HG02938 (cell line): ENCODE measurements at regions not wholly inside any gene's neighbourhood (a gene's known extent, or its start where the extent isn't known, plus 50 kb on each side); places are given as distances from the start of the nearest gene placed in this dataset.
"Not testable (repeated sequence)": the region's sequence is repeated elsewhere in the genome, so short reads cannot be mapped to it uniquely, and the experiment has no call there.

Experiments
- ATAC-seq: cut with Tn5 transposase; IDR thresholded peaks from one replicate; pipeline ENCODE4 v1.9.1; 2021; ENCODE audit warnings: mild to moderate bottlenecking, moderate library complexity; ENCODE audit not compliant: unreplicated experiment

DNA sequence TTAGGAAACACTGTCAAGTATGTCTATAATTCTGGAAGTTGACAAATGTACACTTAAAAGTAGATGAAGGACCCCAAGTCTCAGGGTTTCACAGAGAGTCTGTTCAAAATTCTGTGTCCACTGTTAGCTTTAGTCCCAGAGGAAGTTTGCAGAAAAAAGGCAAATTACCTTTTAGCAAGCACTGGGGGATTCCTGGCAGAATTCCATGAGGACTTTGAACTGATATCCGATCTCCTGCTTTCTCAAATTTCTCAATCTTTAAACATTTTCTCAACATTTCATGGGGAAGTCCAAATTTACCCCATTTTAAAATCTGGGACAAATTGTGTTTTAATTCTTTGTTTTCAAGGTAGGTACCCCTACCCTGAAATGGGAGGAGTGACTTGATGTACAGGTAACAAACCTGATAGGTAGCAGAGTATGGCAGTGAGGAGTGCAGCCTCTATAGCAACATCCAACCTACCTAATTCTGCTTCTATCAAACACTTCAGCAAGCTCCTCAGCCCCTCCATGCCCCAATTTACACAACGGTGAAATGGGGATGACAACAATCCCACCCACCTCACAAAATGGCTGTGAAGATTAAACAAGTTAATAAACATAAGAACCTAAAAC, 344.9 kb downstream of the OMA1 start:
- no peak for ATAC-seq

DNA sequence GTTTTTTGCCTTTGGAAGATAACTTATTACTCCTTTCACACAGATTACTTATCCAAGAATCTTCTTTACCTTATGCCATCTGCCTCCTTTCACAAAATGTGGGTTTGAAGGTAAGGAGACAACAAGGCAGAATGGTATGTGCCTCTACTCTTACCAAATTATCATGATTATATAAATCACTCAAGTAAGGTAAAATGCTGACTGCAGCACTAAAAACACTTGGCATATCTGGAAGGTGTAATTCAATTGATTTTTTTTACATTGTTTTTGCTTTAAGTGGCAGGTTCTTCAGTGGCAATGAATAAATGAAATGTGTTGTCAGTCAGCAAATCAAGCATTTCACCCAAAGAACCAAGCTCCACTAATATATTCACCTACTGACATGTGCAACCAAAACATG, 346.1 kb downstream of the OMA1 start:
- no peak for ATAC-seq

DNA sequence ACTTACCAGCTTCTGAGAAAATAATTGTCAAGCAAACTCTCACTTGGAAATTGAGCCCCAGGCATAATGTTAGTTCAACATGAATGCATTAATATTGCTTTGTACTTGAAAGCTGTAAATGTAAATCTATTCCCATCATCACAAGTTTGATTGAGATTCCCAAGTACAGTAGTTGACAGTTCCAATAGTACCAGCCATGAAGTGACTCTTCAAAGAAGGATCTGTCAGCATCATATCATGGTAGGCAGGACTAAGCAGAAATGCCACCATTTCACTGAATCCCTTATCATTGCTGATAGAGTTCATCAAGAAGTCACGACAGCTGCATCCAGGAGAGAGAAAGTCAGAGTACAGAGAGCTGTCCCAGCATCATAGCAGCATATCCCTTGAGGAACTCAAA, 348.7 kb downstream of the OMA1 start:
- no peak for ATAC-seq

DNA sequence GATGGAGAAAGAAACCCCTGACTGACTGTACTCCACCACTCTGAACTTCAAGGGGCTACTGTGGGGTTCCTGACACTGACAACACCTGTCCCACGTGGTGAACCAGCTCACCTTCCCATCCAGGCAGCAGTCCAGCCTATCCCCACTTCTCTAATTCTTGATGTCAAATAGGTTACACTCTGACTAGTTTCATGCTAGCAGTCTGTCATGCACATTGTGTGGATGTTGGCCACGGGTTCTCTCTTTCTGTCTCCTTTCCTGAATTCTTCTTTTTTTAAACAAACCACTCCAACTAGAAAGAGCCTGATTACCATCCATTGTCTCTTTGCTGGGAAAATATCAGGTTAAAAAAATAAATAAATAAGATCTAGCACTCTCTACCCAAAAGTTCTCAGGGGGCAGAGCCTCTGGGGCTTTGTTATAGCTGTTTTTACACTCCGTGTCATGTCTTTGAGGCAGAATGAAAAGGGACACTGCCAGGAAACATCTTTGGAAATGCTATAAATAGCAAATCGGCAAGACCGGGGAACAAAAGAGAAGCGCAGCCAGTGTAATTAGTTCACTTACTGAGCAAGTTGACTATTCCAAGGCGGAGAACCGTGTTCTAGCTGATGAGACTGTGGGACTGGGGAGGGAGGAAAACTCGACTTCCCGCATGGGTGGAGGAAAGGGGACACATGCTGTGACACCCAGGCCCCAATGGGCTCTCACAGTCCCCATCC, 356.1 kb downstream of the OMA1 start:
- no peak for ATAC-seq

DNA sequence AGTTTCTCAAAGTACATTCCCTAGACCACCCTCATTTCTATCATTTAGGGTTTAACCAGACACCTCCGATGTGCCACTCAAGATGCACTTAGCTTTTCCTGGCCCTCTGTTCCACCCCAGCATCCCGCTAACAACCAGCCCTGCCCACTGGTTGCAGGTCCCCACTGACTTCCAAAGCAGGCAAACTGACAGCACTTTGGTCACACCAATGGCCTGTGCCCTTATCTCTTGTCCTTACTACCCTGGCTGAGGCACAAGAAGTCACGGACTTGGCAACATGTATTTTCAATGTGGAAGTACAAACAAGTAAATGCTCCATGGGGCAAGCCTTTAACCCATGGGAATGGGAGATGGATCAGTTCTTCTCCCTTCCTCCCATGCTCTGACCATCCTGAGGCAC, 357.1 kb downstream of the OMA1 start:
- ATAC-seq: no peak

DNA sequence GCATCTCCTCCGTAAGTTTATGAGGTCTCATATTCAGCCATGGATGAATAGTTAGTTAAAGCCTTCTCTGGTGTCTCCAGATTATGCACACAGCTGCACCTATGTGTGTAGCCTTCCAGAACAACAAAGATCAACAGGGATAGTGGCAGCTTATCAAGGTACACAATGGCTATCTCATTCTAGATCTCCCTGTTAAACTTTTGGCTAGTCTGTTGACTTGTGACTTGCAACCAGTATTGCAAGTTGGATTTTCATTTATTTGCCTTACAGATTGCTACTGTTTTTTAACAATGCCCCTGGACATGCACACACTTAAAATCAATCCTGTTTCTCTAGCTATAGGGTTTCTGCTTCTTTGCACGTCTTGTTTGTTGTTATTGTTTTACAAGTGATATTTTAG, 363.2 kb downstream of the OMA1 start:
- no peak for ATAC-seq

DNA sequence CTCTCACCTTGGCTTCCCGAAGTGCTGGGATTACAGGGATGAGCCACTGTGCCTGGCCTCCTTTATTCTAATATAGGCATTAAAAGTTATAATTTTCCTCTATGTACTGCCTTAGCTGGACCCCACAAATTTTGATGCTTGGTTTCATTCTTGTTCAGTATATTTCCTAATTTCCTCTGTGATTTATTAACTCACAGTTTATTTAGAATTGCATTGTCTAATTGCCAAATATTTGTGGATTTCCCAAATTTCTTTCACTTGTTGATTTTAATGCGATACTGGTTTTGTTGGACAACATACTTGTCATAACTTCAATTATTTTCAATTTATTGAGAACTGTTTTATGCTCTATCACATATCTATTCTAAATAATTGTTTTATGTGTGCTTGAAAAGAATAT, 366.0 kb downstream of the OMA1 start:
- ATAC-seq: no peak

DNA sequence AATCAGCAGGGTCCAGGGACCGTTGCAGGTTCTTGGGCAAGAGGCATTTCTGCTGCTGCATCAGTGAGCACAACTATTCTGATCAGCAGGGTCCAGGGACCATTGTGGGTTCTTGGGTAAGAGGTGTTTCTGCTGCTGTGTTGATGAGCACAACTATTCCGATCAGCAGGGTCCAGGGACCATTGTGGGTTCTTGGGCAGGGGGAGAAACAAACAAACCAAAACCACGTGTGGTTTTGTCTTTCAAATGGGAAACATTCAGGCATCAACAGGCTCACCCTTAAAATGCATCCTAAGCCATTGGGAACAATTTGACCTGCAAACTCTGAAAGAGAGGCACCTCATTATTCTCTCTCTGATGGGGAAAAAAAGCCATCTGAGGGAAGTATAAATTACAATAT, 377.4 kb downstream of the OMA1 start:
- not testable (repeated sequence) for ATAC-seq

DNA sequence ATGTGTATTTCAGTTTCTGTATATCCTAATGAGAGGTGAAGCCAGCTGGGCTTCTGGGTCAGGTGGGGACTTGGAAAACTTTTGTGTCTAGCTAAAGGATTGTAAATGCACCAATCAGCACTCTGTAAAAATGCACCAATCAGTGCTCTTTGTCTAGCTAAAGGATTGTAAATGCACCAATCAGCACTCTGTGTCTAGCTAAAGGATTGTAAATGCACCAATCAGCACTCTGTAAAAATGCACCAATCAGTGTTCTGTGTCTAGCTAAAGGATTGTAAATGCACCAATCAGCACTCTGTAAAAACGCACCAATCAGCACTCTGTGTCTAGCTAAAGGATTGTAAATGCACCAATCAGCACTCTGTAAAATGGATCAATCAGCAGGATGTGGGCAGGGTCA, 379.4 kb downstream of the OMA1 start:
- not testable (repeated sequence) for ATAC-seq

DNA sequence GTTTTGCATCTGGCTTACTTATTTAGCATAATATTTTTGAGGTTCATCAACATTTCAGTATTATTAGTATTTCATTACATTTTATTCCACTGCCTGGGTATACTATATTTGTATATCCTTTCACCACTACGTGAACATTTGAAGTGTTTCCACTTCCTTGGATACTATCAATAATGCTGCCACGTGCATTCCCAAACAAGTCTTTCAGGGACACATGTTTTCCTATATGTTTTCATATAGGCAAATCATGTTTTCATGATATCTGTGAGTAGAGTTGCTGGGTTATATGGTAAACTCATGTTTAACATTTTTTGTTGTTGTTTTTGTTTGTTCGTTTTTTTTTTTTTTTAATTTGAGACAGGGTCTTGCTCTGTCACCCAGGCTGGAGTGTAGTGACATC, 380.1 kb downstream of the OMA1 start:
- ATAC-seq: no peak

DNA sequence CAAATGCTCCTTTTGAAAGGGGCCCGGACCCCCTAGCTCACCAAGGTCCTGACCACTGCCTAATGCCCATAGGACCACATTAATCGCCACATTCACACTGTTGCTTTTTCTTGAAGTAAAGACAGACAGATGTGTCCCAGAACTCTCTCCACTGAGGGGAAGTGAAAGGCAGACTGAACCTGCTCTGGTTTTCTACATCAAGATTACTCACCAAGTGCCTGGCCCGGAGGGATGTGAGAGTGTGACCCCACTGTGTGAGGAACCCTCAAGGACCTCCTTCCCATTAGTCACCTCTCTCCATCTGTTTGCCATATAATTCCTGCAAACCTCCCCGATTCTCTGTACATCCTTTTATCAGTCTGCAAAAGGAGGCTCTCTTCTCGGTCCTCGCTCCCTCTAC, 381.5 kb downstream of the OMA1 start:
- no peak for ATAC-seq

DNA sequence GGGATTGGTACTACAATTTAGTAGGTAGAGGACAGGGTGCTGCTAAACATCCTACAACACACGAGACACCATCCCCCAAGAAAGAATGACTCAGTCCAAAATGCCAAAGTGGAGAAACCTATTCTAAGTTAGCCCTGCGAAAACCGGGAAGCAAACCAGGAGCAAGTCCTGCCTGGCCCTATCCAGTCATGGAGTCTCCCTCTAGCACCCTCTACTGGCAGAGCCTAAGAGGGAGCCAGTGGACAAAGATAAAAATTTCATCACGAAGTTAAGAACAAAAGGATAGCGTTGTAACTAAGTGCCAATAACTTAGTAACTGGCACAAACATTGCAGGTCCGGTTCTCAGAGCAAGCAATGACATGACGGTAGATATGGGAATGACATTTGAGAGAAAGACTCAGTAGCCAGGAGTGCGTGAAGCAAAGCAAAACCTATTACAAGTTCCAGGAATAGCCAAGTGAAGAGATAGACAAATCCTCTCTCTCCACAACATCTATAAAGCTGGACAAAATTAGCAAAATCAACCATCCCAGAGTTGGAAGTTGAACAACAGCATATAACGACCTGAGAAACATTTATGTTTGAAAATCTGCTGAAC, 383.5 kb downstream of the OMA1 start:
- ATAC-seq: no peak

DNA sequence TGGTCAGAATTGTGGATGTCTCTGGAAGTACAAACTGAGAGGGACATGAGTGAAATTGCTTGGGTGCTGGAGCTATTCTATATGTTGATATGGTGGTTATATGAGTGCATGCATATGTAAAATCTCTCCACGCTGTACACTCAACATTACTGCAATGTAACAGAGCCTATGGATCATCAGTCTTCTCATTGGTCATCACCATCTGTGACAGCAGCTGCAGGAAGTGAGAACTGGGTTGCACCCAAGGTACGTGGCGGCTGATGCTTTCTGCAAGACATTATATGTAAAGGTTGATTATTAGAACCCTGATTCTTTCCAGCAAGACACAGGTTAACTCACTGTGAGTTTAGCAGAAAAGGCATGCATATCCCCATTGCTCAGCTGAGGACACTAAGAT, 387.1 kb downstream of the OMA1 start:
- no peak for ATAC-seq

DNA sequence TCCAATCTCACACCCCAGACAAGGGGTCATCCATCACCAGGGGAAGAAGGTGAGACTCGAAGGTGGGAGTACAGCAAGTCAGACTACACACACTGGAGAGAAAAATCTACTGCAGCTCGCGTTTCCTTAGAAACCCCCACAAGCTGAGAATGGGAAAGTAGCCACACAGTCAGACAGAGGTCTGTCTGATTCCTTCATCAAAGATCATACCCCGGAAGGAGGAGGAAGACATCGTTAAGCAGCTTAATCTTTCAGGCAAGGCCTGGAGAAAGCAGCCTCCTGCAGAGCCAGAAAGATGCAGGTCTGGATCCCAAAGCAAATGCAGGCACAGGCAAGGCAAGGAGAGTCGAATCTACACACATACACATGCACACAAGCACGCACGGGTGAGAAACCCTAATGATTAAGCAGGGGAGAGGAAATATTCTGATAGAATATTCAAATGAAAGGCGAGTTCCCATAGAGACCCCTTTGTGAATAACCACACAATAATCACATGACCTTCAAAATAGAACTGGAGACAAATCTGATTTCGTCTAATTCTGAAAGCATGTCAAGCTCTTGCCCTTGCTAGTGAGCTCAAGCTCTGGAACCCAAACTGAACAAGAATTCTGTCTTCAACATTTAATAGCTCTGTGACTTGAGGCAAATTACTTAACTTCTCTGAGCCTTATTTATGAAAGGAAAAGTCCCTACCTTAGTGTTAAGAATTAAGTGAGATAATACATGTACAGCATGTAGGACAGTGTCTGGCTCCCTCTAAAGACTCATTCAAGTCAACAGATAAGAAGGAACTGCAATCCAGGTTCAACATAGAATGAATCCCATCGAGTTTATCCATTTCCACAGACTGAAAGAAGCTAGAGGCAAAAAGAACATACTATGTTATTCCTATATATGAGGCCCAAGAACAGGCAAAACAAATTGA, 387.8 kb downstream of the OMA1 start:
- no peak for ATAC-seq

DNA sequence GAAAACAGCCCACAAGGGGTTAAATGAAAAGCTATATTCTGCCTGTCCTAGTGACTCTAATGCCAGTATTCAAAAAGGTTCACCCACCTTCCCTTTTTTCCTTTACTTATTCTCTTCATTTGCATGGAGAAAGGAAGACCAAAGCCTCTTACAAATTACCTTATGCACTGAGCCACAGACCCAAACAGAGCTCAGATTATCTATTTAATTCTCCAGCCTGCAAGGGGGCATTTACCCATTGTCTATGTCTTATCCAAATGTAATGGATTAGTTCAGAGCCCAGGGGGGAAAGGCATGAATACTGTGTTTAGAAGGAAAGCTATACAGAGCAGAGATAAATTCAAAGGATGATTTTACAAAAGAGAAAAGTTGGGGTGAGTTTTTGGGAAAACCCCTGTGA, 388.5 kb downstream of the OMA1 start:
- no peak for ATAC-seq

DNA sequence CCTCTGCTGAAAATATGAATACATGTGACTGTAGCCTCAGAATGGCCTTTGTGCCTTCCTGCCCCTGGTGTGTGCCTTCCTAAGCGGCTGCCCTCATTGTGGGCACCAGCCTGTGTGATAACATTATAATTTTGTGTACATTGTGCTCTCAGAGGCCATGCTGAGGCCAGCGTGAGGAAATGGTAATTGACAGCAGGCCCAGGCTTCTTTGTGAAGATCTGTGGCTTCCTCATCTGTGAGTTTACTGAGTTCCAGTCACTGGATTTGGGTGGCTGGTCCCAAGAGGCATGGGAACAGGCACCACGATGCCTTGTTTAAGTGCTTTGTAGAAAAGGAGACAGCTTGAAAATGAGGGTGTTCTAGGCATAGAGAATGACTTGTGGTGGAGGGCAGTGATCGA, 389.3 kb downstream of the OMA1 start:
- no peak for ATAC-seq

DNA sequence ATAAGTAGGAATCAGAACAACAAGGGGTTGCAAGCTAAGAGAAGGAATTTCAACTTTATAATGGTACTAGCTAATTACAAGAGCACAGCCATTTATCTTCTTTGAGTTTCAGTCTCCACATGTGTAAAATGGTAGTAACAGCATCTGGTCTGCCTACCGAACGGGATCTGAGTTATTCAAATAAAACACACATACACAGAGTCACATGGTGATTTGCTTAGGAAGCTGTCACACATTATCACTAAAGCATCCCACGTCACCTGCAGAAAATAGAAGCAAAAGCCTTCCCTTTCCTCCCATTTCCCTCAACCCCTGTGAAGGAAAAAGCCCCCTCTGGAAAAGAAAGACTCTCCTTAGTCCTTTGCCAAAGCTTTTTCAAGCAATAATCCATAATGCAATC, 389.7 kb downstream of the OMA1 start:
- ATAC-seq: no peak

DNA sequence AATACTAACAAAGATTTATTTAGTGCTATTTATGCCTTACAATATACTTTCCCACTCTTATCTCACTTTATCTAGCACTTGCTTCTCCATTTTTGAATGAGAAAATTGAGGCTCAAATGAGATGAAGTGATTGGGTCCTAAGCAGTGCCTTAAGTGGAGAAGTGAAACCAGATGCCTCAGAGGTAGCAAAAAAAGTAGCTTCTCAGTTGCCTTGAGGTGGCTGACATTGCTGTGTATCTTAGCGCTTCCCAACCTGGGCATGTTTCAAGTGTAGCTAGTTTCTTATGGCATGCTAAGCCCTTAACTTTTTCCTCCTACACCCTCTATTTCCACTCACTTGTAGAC, 390.4 kb downstream of the OMA1 start:
- ATAC-seq: no peak

DNA sequence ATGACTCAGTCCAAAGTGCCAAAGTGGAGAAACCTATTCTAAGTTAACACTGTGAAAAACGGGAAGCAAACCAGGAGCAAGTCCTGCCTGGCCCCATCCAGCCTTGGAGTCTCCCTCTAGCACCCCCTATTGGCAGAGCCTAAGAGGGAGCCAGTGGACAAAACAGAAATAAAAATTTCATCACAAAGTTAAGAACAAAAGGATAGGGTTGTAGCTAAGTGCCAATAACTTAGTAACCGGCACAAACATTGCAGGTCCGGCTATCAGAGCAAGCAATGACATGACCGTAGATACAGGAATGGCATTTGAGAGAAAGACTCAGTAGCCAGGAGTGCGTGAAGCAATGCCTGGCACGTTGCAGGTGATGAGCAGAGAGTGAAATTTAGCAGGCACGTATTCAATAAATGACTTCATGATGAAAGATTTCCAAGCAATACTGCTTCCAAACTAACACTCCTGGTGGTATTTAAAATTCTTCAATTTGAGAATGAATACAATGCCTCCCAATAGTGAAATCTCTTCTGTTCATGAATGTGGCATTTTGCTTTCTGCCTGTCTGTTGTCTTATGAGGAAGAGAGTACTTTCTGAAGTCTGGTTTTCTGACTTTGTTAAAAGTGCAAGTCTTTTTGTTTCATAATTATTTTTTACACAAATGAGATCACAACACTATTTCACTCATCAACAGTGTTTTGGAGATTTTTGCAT, 391.0 kb downstream of the OMA1 start:
- no peak for ATAC-seq

DNA sequence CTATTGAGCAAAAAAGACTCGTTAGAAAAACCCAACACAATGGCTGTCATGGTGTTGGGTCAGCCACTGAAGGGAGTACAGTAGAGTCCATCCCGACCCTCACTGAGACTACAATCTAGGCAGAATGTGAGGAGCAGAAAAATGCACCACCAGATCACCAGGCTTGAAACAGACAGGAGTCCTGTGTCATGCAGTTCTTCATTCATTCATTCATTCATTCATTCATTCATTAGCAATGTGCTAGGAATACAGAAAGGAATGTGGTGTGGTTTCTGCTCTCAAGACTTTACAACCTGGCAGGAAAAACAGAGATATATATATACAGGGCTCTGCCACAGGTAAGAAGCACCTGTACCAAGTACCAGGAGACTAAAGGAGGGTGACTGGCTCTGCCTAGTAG, 392.3 kb downstream of the OMA1 start:
- ATAC-seq: no peak

DNA sequence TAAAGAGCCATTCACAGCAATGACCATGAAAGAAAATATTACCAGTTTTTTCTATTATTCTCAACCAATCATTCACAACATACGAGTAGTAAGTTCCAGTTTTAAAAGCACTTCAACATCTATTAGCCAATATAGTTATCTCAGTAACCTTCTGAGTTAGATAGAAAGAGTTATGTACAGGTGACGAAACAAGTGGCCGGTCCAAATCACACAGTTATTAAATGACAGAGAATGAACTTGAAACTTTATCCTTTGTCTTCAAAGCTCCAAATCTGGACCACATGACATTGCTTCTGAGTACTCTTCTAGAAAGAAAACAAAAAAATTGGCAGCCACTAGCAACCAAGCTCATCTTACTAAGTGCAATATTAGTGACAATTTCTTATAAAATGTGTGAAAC, 393.8 kb downstream of the OMA1 start:
- ATAC-seq: no peak
